ENCODE measurements at regions not wholly inside any gene's neighbourhood (a gene's known extent, or its start where the extent isn't known, plus 50 kb on each side); places are given as distances from the start of the nearest gene placed in this dataset.
"Not testable (repeated sequence)": the region's sequence is repeated elsewhere in the genome, so short reads cannot be mapped to it uniquely, and the experiment has no call there.

GRCh38 chr21:32940079-32941014 is 85.4 kb upstream of the OLIG2 start:
- DNase-seq: peak in 1 of 2 experiments; percentile 31

- no peak for DNase-seq
Observed at GRCh38 chr21:32941263-32941662, 84.5 kb upstream of the OLIG2 start.

GRCh38 chr21:32946654-32947053 is 79.1 kb upstream of the OLIG2 start:
- DNase-seq: no peak

GRCh38 chr21:32947736-32948135 is 78.0 kb upstream of the OLIG2 start:
- DNase-seq: no peak

GRCh38 chr21:32949701-32950100 is 76.0 kb upstream of the OLIG2 start:
- no peak for DNase-seq

GRCh38 chr21:32951041-32951440 is 74.7 kb upstream of the OLIG2 start:
- no peak for DNase-seq

- DNase-seq: no peak
Observed at GRCh38 chr21:32954353-32954752, 71.4 kb upstream of the OLIG2 start.

- no peak for DNase-seq
Observed at GRCh38 chr21:32955311-32956060, 70.2 kb upstream of the OLIG2 start.

GRCh38 chr21:32956061-32956656 is 69.6 kb upstream of the OLIG2 start:
- no peak for DNase-seq

- no peak for DNase-seq
Observed at GRCh38 chr21:32957545-32957944, 68.2 kb upstream of the OLIG2 start.

GRCh38 chr21:32958288-32959002 is 67.3 kb upstream of the OLIG2 start:
- DNase-seq: no peak

GRCh38 chr21:32962268-32962667 is 63.5 kb upstream of the OLIG2 start:
- no peak for DNase-seq

GRCh38 chr21:32965129-32965680 is 60.5 kb upstream of the OLIG2 start:
- DNase-seq: no peak

GRCh38 chr21:32966120-32966519 is 59.6 kb upstream of the OLIG2 start:
- no peak for DNase-seq

GRCh38 chr21:32968103-32968502 is 57.6 kb upstream of the OLIG2 start:
- not testable (repeated sequence) for DNase-seq

GRCh38 chr21:32974653-32975052 is 51.1 kb upstream of the OLIG2 start:
- DNase-seq: no peak

- no peak for DNase-seq
Observed at GRCh38 chr21:32975811-32976431, 49.8 kb upstream of the OLIG2 start.

Data from NCI-H187 (cell line).